ENCODE measurements at regions not wholly inside any gene's neighbourhood (a gene's known extent, or its start where the extent isn't known, plus 50 kb on each side); places are given as distances from the start of the nearest gene placed in this dataset.

DNA sequence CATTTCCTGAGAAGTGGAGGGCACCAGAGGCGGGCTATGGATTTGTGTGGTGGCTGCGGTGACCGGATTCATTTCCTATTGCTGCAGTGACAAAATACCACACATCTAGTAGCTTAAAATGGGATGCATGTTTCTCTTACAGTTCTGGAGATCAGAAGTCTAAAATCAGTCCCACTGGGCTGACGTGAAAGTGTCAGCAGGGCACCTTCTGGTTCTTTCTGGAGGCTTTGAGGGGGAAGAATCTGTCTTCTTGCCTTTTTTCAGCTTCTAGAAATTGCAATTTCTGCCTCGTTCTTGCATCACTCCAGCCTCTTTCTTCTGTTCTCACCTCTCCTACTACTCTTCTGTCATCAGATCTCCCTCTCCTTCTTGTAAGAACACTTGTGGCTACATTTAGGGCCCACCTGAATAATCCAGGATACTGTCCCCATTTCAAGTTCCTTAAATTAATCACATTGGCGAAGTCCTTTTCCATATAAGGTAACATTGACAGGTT lies 111.2 kb downstream of the MARCHF4 start:
- intact Hi-C loops (cut with DNase I, micrococcal nuclease): no loop called here
- no peak overlapping the region for H3K4me3 ChIP-seq
- no peaks in the 10 kb centered on the region for H3K36me3 ChIP-seq (ENCODE audit: low read depth)
- TF ChIP-seq, protein P1, sequence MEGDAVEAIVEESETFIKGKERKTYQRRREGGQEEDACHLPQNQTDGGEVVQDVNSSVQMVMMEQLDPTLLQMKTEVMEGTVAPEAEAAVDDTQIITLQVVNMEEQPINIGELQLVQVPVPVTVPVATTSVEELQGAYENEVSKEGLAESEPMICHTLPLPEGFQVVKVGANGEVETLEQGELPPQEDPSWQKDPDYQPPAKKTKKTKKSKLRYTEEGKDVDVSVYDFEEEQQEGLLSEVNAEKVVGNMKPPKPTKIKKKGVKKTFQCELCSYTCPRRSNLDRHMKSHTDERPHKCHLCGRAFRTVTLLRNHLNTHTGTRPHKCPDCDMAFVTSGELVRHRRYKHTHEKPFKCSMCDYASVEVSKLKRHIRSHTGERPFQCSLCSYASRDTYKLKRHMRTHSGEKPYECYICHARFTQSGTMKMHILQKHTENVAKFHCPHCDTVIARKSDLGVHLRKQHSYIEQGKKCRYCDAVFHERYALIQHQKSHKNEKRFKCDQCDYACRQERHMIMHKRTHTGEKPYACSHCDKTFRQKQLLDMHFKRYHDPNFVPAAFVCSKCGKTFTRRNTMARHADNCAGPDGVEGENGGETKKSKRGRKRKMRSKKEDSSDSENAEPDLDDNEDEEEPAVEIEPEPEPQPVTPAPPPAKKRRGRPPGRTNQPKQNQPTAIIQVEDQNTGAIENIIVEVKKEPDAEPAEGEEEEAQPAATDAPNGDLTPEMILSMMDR (IDR thresholded peaks at IDR 0.05): no peak
- no peak for DNase-seq
- H3K9me3 ChIP-seq: no peaks in the 10 kb centered on the region
- no peak for ATAC-seq
- H3K4me1 ChIP-seq (ENCODE audit: low read depth): no peaks in the 10 kb centered on the region

DNA sequence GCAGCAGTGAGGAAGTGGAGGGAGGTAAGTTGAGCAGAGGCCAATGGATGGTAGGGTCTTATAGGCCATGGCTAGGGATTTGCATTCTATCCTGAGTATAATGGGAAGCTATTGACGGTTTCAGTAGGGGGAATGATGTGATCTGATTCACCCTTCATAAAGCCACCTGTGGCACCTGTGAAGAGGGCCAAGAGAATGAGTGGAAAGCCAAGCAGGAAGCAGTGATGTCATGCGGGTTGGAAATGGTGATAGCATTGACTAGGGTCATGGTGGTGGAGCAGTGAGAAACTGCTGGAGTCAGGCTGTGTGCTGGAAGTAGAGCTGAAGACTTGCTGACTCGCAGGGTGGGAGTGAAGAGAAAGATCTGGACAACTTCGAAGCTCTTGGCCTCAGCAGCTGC lies 111.7 kb downstream of the MARCHF4 start:
- Histone ChIP-seq H3K4me1 (ENCODE audit: low read depth) (no peaks in the 10 kb centered on the region), H3K9me3 (no peaks in the 10 kb centered on the region), H3K4me3 (no peak overlapping the region), H3K36me3 (ENCODE audit: low read depth) (no peaks in the 10 kb centered on the region)
- ATAC-seq: no peak
- TF ChIP-seq, protein P1 (IDR thresholded peaks at IDR 0.05): no peak
- intact Hi-C loops (cut with DNase I, micrococcal nuclease): no loop called here
- no peak for DNase-seq

DNA sequence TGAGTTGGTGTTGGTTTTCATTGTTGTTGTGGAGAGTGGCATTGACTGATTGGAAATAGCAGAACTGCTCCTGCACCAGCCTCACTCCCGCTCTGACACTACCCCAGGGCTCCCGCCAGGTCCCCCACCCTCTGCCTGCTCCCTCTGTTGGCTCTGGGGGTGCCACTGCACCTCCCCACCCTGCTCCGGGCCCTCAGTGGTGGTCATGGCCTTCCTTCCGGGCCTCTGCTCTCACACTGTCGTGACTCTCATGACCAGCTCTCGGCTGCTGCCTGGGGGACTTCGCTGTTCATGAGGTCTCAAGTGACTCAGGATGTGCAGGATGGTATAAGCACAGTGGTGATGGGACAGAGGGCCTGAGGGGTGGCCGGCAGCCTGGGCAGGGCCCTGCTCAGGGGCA lies 113.2 kb downstream of the MARCHF4 start:
- no peaks in the 10 kb centered on the region for H3K36me3 ChIP-seq (ENCODE audit: low read depth)
- no peaks in the 10 kb centered on the region for H3K4me1 ChIP-seq (ENCODE audit: low read depth)
- H3K4me3 ChIP-seq: no peak overlapping the region
- H3K9me3 ChIP-seq: no peaks in the 10 kb centered on the region
- DNase-seq (no peak), ATAC-seq (no peak)
- TF ChIP-seq, protein P1 (IDR thresholded peaks at IDR 0.05): no peak
- intact Hi-C loops (cut with DNase I, micrococcal nuclease): no loop called here

DNA sequence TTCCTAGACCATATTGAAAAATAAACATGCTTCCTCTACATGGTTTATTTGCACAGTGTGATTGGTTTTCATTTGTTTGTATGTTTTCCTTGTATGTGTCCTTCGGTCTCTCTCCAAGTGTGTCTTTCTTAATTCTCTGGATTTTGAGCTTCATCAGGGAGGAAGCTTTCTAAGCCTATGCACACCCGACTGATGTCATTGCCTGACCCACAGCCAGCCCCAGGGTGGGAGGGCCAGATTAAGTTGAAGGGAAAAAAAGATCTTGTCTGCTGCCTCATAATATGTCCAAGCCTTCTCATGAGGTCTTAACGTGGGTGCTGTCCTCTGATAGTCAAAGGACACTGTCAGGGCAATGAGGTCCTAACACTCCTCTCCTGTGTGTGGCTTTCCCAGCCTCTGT lies 115.2 kb downstream of the MARCHF4 start:
- no peak for ATAC-seq
- no peak overlapping the region for H3K4me3 ChIP-seq
- no peaks in the 10 kb centered on the region for H3K36me3 ChIP-seq (ENCODE audit: low read depth)
- TF ChIP-seq, protein P1 (IDR thresholded peaks at IDR 0.05): no peak
- no peaks in the 10 kb centered on the region for H3K9me3 ChIP-seq
- intact Hi-C loops (cut with DNase I, micrococcal nuclease): no loop called here
- no peaks in the 10 kb centered on the region for H3K4me1 ChIP-seq (ENCODE audit: low read depth)
- no peak for DNase-seq
